Fibroblast of mammary gland (primary cell): ENCODE measurements at regions not wholly inside any gene's neighbourhood (a gene's known extent, or its start where the extent isn't known, plus 50 kb on each side); places are given as distances from the start of the nearest gene placed in this dataset.

Experiments
- DNase-seq: peaks from one replicate; pipeline ENCODE4 v3.0.0-alpha.2; 2010; ENCODE audit warnings: low read depth
- H3K4me3 ChIP-seq: 2 replicates; pipeline ENCODE4 v1.5.1; 2011; ENCODE audit warnings: low read depth, mild to moderate bottlenecking, low read length, moderate library complexity; ENCODE audit not compliant: control insufficient read depth
- TF ChIP-seq, protein P1 (sequence below): conservative IDR thresholded peaks from 2 replicates; pipeline ENCODE4 v1.5.1; 2011; ENCODE audit warnings: low read depth, low read length, inconsistent platforms; ENCODE audit not compliant: control insufficient read depth, insufficient read depth

GRCh38 chr14:36465178-36465577, 54.9 kb downstream of the NKX2-1 start:
- H3K4me3 ChIP-seq = no peak overlapping the region
- DNase-seq = no peak
- TF ChIP-seq, protein P1, sequence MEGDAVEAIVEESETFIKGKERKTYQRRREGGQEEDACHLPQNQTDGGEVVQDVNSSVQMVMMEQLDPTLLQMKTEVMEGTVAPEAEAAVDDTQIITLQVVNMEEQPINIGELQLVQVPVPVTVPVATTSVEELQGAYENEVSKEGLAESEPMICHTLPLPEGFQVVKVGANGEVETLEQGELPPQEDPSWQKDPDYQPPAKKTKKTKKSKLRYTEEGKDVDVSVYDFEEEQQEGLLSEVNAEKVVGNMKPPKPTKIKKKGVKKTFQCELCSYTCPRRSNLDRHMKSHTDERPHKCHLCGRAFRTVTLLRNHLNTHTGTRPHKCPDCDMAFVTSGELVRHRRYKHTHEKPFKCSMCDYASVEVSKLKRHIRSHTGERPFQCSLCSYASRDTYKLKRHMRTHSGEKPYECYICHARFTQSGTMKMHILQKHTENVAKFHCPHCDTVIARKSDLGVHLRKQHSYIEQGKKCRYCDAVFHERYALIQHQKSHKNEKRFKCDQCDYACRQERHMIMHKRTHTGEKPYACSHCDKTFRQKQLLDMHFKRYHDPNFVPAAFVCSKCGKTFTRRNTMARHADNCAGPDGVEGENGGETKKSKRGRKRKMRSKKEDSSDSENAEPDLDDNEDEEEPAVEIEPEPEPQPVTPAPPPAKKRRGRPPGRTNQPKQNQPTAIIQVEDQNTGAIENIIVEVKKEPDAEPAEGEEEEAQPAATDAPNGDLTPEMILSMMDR = no peak

GRCh38 chr14:36462890-36463289, 57.1 kb downstream of the NKX2-1 start:
- TF ChIP-seq, protein P1 = no peak
- no peak for DNase-seq
- no peak overlapping the region for H3K4me3 ChIP-seq

DNA sequence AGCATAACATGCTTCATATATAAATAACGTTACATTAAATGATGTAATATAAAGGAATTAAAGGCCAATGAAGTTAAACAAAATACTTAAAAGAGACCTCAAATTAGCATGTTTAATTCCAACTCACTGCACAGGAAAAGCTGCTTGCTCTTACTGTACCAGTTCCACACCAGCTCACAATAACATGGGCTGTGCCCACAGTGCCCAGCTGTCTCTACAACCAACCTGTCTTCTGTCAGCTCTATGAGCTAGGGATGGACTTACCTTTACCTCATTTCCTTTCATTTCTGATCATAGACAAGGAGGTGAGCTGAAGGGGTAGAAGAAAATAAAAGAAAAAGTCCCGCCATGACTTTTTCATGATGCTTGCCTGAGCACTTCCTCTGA, 64.8 kb downstream of the NKX2-1 start:
- DNase-seq = no peak
- no peak overlapping the region for H3K4me3 ChIP-seq
- TF ChIP-seq, protein P1 = no peak

GRCh38 chr14:36454599-36455240, 65.3 kb downstream of the NKX2-1 start:
- H3K4me3 ChIP-seq = no peak overlapping the region
- TF ChIP-seq, protein P1 = no peak
- no peak for DNase-seq

DNA sequence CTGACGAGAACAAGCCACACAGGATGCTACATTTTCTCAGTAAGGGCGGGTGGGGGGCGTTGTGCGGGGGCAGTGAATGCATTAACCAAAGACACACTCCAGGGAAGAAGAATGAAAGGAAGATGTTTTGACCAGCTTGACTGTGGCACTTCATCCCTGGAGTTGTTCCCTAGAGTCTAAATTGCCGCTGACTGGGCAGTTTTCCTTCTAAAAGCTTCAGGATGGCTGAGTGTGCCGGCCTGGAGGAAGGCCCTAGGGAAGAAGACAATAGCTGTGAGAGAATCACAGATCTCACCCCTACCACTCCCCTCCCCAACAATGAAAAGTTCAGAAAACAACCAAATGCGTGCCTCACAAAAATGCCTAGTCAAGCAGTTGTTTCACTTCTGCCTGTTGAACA, 67.2 kb downstream of the NKX2-1 start:
- TF ChIP-seq, protein P1 = no peak
- DNase-seq = no peak
- no peak overlapping the region for H3K4me3 ChIP-seq

DNA sequence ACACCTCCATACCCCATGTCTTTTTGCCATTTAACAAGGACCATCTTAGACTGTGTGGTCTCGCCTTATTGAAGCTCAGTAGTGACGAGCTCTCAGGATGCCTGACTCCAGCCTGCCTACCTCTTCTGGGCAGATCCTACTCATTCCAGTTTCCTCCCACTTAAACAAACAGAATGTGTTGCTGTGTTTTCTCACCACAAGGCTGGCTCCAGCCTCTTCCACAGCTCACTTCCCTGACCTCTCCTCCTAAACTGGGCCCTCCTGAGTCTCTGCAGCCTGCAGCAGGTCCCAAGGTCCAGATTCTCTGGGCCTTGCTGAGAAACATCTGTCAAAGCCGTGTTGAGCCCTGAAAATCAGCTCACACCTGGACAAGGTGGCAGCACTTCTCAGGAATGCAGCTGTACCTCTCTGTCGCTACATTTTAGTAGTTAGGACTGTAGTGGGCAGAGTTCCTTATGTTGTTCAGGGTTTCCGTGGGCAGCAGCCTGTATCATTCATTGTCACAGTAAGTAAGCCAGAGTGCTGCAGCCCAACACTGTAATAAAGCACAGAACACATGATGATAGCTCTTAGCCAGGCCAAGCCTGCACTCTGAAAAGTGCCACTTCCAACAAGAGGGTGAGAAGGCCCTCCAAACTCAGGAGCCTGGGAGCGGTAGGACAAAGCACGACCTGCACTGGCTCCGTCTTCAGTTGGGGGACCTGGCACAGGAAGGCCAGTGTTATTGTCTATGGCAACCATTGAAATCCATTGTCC, 68.5 kb downstream of the NKX2-1 start:
- H3K4me3 ChIP-seq = no peak overlapping the region
- TF ChIP-seq, protein P1 = no peak

More for the DNA sequence above, 68.5 kb downstream of the NKX2-1 start:
- DNase-seq = no peak
